Keratinocyte (primary cell): ENCODE measurements at regions not wholly inside any gene's neighbourhood (a gene's known extent, or its start where the extent isn't known, plus 50 kb on each side); places are given as distances from the start of the nearest gene placed in this dataset.

Experiments used
- CTCF ChIP-seq, 3 experiments: IDR thresholded peaks in 1 of 3; conservative IDR thresholded peaks in 1 of 3; optimal IDR thresholded peaks in 1 of 3; 2 replicates in 2 of 3; 3 replicates in 1 of 3; pipeline versions ENCODE3 to v1.5.1; 2011; ENCODE audit warnings: low read length in 3 of 3, mild to moderate bottlenecking in 3 of 3, moderate library complexity in 2 of 3, control low read depth in 1 of 3, inconsistent platforms in 1 of 3; ENCODE audit not compliant: insufficient read depth in 2 of 3; ENCODE audit errors: extremely low read depth in 1 of 3
- EZH2 ChIP-seq: IDR thresholded peaks from one replicate; pipeline ENCODE4 v1.6.1; 2012; ENCODE audit warnings: inconsistent platforms, mild to moderate bottlenecking, low read length, moderate library complexity

DNA sequence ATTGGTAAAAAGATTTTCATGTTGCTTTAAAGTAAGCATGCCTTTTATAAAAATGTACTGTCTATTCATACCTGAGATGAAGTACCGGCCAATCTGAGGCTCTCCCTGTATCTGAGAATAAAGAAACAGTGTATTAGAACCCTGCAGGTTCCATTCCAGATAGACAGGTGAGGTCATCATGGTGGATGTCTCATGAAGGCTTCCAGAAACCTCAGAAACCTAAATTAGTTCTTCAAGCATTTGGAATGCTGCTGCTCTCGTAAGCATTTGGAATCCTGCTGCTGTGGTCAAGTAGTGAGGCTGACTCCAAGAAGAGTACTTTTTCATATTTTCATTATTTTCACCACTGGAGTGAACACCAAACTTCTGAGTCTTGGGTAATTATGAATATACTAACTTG, 642.3 kb downstream of the MAFB start:
- TF ChIP-seq CTCF (optimal IDR thresholded peaks at IDR 0.05 in 1 of 3, IDR thresholded peaks at IDR 0.05 in 1 of 3, conservative IDR thresholded peaks at IDR 0.05 in 1 of 3; ENCODE audit: extremely low read depth in 1 of 3, insufficient read depth in 2 of 3, low read length in 3 of 3) (no peak), EZH2 (no peak)
